Astrocyte (in vitro differentiated cells and primary cell): ENCODE measurements at regions not wholly inside any gene's neighbourhood (a gene's known extent, or its start where the extent isn't known, plus 50 kb on each side); places are given as distances from the start of the nearest gene placed in this dataset.

Experiments
- DNase-seq: peaks from one replicate; pipeline ENCODE4 v3.0.0-alpha.2; 2010; ENCODE audit warnings: low read depth
- FAIRE-seq: peaks from 2 replicates; lab custom pipeline; 2011; peaks lifted over from hg19 to GRCh38; lab: Jason Lieb, UNC
- H2AFZ ChIP-seq: 2 replicates; pipeline ENCODE4 v1.6.0; 2012; ENCODE audit warnings: low read depth, low read length, inconsistent platforms
- H3K27ac ChIP-seq: 2 replicates; pipeline ENCODE4 v1.5.1; 2011; ENCODE audit warnings: low read depth, low read length, inconsistent platforms
- H3K27me3 ChIP-seq: 2 replicates; pipeline ENCODE4 v1.6.0; 2011; ENCODE audit warnings: low read length, inconsistent platforms; ENCODE audit not compliant: insufficient read depth
- H3K36me3 ChIP-seq: 2 replicates; pipeline ENCODE4 v1.5.1; 2011; ENCODE audit warnings: low read length, inconsistent platforms; ENCODE audit not compliant: insufficient read depth
- H3K4me1 ChIP-seq: 2 replicates; pipeline ENCODE4 v1.5.1; 2011; ENCODE audit warnings: low read length, inconsistent platforms; ENCODE audit not compliant: insufficient read depth
- H3K4me2 ChIP-seq: 2 replicates; pipeline ENCODE4 v1.6.0; 2012; ENCODE audit warnings: low read length, inconsistent platforms
- H3K4me3 ChIP-seq: 2 replicates; pipeline ENCODE4 v1.5.1; 2011; ENCODE audit warnings: low read depth, mild to moderate bottlenecking, low read length, inconsistent platforms; ENCODE audit not compliant: insufficient read depth
- H3K79me2 ChIP-seq: 2 replicates; pipeline ENCODE4 v1.6.0; 2012; ENCODE audit warnings: mild to moderate bottlenecking, low read length, inconsistent platforms; ENCODE audit not compliant: insufficient read depth
- H3K9ac ChIP-seq: 2 replicates; pipeline ENCODE4 v1.6.0; 2012; ENCODE audit warnings: mild to moderate bottlenecking, low read length, inconsistent platforms
- H3K9me3 ChIP-seq: 2 replicates; pipeline ENCODE4 v1.5.1; 2012; ENCODE audit warnings: low read depth, mild to moderate bottlenecking, low read length, inconsistent platforms; ENCODE audit not compliant: insufficient read depth
- H4K20me1 ChIP-seq: 2 replicates; pipeline ENCODE4 v1.6.0; 2012; ENCODE audit warnings: low read length, inconsistent platforms; ENCODE audit not compliant: insufficient read depth
- H3K27ac Mint-ChIP-seq: one replicate; pipeline ENCODE4 v1.8.0; 2021; ENCODE audit warnings: mild to moderate bottlenecking, mixed read lengths; ENCODE audit not compliant: unreplicated experiment
- H3K27me3 Mint-ChIP-seq: one replicate; pipeline ENCODE4 v1.8.0; 2021; ENCODE audit warnings: low read depth, mixed read lengths; ENCODE audit not compliant: unreplicated experiment
- H3K36me3 Mint-ChIP-seq: one replicate; pipeline ENCODE4 v1.8.0; 2021; ENCODE audit warnings: low read depth, mixed read lengths; ENCODE audit not compliant: unreplicated experiment
- H3K4me1 Mint-ChIP-seq: one replicate; pipeline ENCODE4 v1.8.0; 2021; ENCODE audit warnings: low read depth, mixed read lengths; ENCODE audit not compliant: unreplicated experiment
- H3K4me3 Mint-ChIP-seq: one replicate; pipeline ENCODE4 v1.8.0; 2021; ENCODE audit warnings: mild to moderate bottlenecking, moderate library complexity, mixed read lengths; ENCODE audit not compliant: unreplicated experiment
- H3K9me3 Mint-ChIP-seq: one replicate; pipeline ENCODE4 v1.8.0; 2021; ENCODE audit warnings: mild to moderate bottlenecking, mixed read lengths; ENCODE audit not compliant: unreplicated experiment
- CTCF ChIP-seq: IDR thresholded peaks from 2 replicates; pipeline ENCODE4 v1.5.1; 2011; ENCODE audit warnings: low read depth, mild to moderate bottlenecking, inconsistent platforms, low read length, moderate library complexity; ENCODE audit not compliant: insufficient read depth
- EZH2 ChIP-seq: IDR thresholded peaks from 2 replicates; pipeline ENCODE4 v1.6.1; 2012; ENCODE audit warnings: mild to moderate bottlenecking, low read length, inconsistent platforms; ENCODE audit not compliant: insufficient read depth

- Histone ChIP-seq H3K4me2 (no peak overlapping the region), H2AFZ (no peak overlapping the region), H4K20me1 (no peaks in the 10 kb centered on the region), H3K27ac (no peak overlapping the region), H3K4me1 (no peaks in the 10 kb centered on the region), H3K27me3 (peaks cover 10% of the 10 kb centered on the region), H3K4me3 (no peak overlapping the region), H3K79me2 (no peaks in the 10 kb centered on the region), H3K9ac (no peak overlapping the region), H3K36me3 (no peaks in the 10 kb centered on the region), H3K9me3 (peaks cover 4% of the 10 kb centered on the region)
- peaks cover 4% of the 10 kb centered on the region for H3K4me1 Mint-ChIP-seq
- no peak overlapping the region for H3K27ac Mint-ChIP-seq
- TF ChIP-seq CTCF (no peak), EZH2 (no peak)
- H3K4me3 Mint-ChIP-seq, result no peak overlapping the region
- H3K9me3 Mint-ChIP-seq, result peaks cover 3% of the 10 kb centered on the region
- no peaks in the 10 kb centered on the region for H3K36me3 Mint-ChIP-seq
- peaks cover 16% of the 10 kb centered on the region for H3K27me3 Mint-ChIP-seq
- FAIRE-seq (no peak), DNase-seq (no peak)
These were observed 69.7 kb downstream of the MYCN start for GRCh38 chr2:16010011-16010410.

- peaks cover 3% of the 10 kb centered on the region for H3K9me3 Mint-ChIP-seq
- H3K4me1 Mint-ChIP-seq, result peaks cover 4% of the 10 kb centered on the region
- no peak overlapping the region for H3K27ac Mint-ChIP-seq
- Histone ChIP-seq H3K4me3 (no peak overlapping the region), H3K4me1 (no peaks in the 10 kb centered on the region), H3K4me2 (no peak overlapping the region), H3K9ac (no peak overlapping the region), H4K20me1 (no peaks in the 10 kb centered on the region), H3K9me3 (peaks cover 4% of the 10 kb centered on the region), H3K36me3 (no peaks in the 10 kb centered on the region), H3K79me2 (no peaks in the 10 kb centered on the region), H3K27me3 (peaks cover 10% of the 10 kb centered on the region), H3K27ac (no peak overlapping the region), H2AFZ (no peak overlapping the region)
- no peak for TF ChIP-seq EZH2
- TF ChIP-seq CTCF, result no peak
- FAIRE-seq, result no peak
- H3K4me3 Mint-ChIP-seq, result no peak overlapping the region
- DNase-seq, result no peak
- H3K27me3 Mint-ChIP-seq, result peaks cover 14% of the 10 kb centered on the region
- H3K36me3 Mint-ChIP-seq, result no peaks in the 10 kb centered on the region
These were observed 69.2 kb downstream of the MYCN start for GRCh38 chr2:16009560-16009959.

- no peak overlapping the region for H3K27ac ChIP-seq
- no peak overlapping the region for H2AFZ ChIP-seq
- no peak overlapping the region for H3K9ac ChIP-seq
- DNase-seq (no peak), FAIRE-seq (no peak)
- peaks cover 4% of the 10 kb centered on the region for H3K9me3 ChIP-seq
- peaks cover 4% of the 10 kb centered on the region for H3K4me1 Mint-ChIP-seq
- H3K36me3 ChIP-seq, result no peaks in the 10 kb centered on the region
- no peaks in the 10 kb centered on the region for H3K79me2 ChIP-seq
- no peak overlapping the region for H3K27ac Mint-ChIP-seq
- no peak for TF ChIP-seq CTCF
- no peak for TF ChIP-seq EZH2
- H3K4me2 ChIP-seq, result no peak overlapping the region
- H3K4me3 Mint-ChIP-seq, result no peak overlapping the region
- H4K20me1 ChIP-seq, result no peaks in the 10 kb centered on the region
- H3K4me1 ChIP-seq, result no peaks in the 10 kb centered on the region
- H3K36me3 Mint-ChIP-seq, result no peaks in the 10 kb centered on the region
- peaks cover 6% of the 10 kb centered on the region for H3K27me3 ChIP-seq
- peaks cover 14% of the 10 kb centered on the region for H3K27me3 Mint-ChIP-seq
- H3K9me3 Mint-ChIP-seq, result peaks cover 3% of the 10 kb centered on the region
- no peak overlapping the region for H3K4me3 ChIP-seq
These were observed 68.5 kb downstream of the MYCN start for GRCh38 chr2:16008856-16009255.
